ENCODE measurements at regions not wholly inside any gene's neighbourhood (a gene's known extent, or its start where the extent isn't known, plus 50 kb on each side); places are given as distances from the start of the nearest gene placed in this dataset.

DNA sequence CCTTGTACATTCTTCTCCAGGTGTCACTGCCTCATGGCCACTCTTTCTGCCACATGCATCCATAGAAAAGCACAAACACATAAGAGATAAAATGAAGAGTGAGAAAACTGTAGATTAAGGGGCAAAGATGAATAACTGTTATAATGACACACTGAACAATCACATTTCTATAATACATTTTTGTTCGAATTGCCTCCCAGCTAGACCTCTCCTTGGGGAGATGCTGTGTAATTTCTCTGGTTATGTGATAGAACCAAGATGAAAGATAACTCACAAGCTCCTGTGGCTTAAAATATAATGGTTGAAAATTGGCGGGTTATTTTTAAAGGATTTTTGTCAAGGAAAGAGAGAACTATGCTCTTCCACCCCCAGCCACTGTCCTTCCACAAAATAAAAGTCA lies 60.2 kb upstream of the STEAP1 start:
- Histone ChIP-seq H3K27me3 (ENCODE audit: insufficient read depth, low read depth) (no peaks in the 10 kb centered on the region), H3K4me1 (ENCODE audit: low read depth, poor library complexity, severe bottlenecking) (peaks cover 6% of the 10 kb centered on the region), H3K9ac (no peak overlapping the region), H3K79me2 (ENCODE audit: insufficient read depth, low read depth) (no peaks in the 10 kb centered on the region), H2AFZ (ENCODE audit: low read depth) (no peak overlapping the region), H3K36me3 (ENCODE audit: insufficient read depth) (no peaks in the 10 kb centered on the region), H3K4me3 (IDR thresholded peaks at IDR 0.05; ENCODE audit: insufficient read depth, low read depth, low read length) (no peak overlapping the region), H4K20me1 (ENCODE audit: insufficient read depth) (no peaks in the 10 kb centered on the region), H3K4me2 (no peak overlapping the region), H3K27ac (no peak overlapping the region)
- TF ChIP-seq, protein P1, sequence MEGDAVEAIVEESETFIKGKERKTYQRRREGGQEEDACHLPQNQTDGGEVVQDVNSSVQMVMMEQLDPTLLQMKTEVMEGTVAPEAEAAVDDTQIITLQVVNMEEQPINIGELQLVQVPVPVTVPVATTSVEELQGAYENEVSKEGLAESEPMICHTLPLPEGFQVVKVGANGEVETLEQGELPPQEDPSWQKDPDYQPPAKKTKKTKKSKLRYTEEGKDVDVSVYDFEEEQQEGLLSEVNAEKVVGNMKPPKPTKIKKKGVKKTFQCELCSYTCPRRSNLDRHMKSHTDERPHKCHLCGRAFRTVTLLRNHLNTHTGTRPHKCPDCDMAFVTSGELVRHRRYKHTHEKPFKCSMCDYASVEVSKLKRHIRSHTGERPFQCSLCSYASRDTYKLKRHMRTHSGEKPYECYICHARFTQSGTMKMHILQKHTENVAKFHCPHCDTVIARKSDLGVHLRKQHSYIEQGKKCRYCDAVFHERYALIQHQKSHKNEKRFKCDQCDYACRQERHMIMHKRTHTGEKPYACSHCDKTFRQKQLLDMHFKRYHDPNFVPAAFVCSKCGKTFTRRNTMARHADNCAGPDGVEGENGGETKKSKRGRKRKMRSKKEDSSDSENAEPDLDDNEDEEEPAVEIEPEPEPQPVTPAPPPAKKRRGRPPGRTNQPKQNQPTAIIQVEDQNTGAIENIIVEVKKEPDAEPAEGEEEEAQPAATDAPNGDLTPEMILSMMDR (conservative IDR thresholded peaks at IDR 0.05; ENCODE audit: low read depth, low read length) = no peak
